Progenitor cell of endocrine pancreas (in vitro differentiated cells): ENCODE measurements at regions not wholly inside any gene's neighbourhood (a gene's known extent, or its start where the extent isn't known, plus 50 kb on each side); places are given as distances from the start of the nearest gene placed in this dataset.

Experiments
- DNase-seq: peaks from one replicate; pipeline ENCODE4 v3.0.0; 2021; ENCODE audit warnings: low spot score; ENCODE audit not compliant: unreplicated experiment
- H3K27ac Mint-ChIP-seq: 2 replicates; pipeline ENCODE4 v1.8.0; 2021; ENCODE audit warnings: mild to moderate bottlenecking, moderate library complexity, mixed read lengths
- H3K27me3 Mint-ChIP-seq: 2 replicates; pipeline ENCODE4 v1.8.0; 2021; ENCODE audit warnings: mixed read lengths
- H3K36me3 Mint-ChIP-seq: 2 replicates; pipeline ENCODE4 v1.8.0; 2022; ENCODE audit warnings: mixed read lengths; ENCODE audit not compliant: insufficient read depth
- H3K4me1 Mint-ChIP-seq: 2 replicates; pipeline ENCODE4 v1.8.0; 2021; ENCODE audit warnings: low read depth, mixed read lengths
- H3K4me3 Mint-ChIP-seq: 2 replicates; pipeline ENCODE4 v1.8.0; 2021; ENCODE audit warnings: low read depth, mild to moderate bottlenecking, moderate library complexity, mixed read lengths
- H3K9me3 Mint-ChIP-seq: 2 replicates; pipeline ENCODE4 v1.8.0; 2021; ENCODE audit warnings: low read depth, mixed read lengths
- CTCF ChIP-seq: fragments of 200-600 bp; sonication (generic); IDR thresholded peaks from one replicate; pipeline ENCODE4 v1.5.0; 2021; ENCODE audit warnings: antibody characterized with exemption, mild to moderate bottlenecking; ENCODE audit not compliant: unreplicated experiment

DNA sequence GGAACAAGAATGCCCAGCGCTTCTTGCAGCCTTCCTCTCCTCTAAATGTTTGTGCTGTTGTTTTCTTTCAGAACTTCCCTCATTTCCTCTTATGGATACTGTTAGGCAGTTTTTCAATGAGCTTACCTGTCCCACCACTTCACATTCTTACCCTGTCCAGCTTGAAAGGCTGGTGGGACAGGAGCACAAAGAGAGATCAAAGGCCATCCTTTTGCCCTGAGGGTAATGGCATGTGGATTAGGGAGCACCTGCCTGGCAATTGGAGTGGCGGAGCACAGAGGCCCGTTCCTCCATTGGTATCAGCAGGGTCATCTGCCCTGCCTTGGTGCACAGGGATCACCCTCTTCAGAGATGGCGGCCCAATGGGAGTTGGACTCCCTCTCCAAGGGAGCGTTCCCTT, 170.1 kb upstream of the UBE3A start:
- DNase-seq = no peak
- peaks cover 5% of the 10 kb centered on the region for H3K9me3 Mint-ChIP-seq
- no peak overlapping the region for H3K27ac Mint-ChIP-seq
- H3K36me3 Mint-ChIP-seq = no peaks in the 10 kb centered on the region
- no peaks in the 10 kb centered on the region for H3K27me3 Mint-ChIP-seq
- H3K4me3 Mint-ChIP-seq = no peak overlapping the region
- TF ChIP-seq CTCF = no peak
- no peaks in the 10 kb centered on the region for H3K4me1 Mint-ChIP-seq

DNA sequence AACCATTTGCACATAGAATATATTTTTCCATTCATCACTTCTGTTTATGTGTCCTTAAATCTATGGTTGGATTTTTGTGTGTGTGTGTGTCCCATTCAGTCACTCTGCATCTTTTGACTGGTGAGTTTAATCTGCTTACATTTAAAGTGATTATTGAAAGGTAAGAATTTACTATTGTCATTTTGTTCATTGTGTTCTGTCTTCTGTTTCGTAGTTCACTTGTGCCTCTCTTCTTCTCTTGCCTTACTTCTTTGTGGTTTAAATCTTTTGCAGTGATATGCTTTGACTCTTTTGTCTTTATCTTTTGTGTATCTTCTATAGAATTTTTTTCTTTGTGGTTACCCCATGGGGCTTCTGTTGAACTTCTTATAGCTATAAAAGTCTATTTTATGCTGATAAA, 166.3 kb upstream of the UBE3A start:
- Mint-ChIP-seq H3K4me1 (no peaks in the 10 kb centered on the region), H3K36me3 (no peaks in the 10 kb centered on the region), H3K9me3 (peaks cover 8% of the 10 kb centered on the region), H3K4me3 (no peak overlapping the region), H3K27ac (no peak overlapping the region), H3K27me3 (no peaks in the 10 kb centered on the region)
- no peak for TF ChIP-seq CTCF
- no peak for DNase-seq

- Mint-ChIP-seq H3K27me3 (no peaks in the 10 kb centered on the region), H3K9me3 (peaks cover 8% of the 10 kb centered on the region), H3K4me1 (no peaks in the 10 kb centered on the region), H3K4me3 (no peak overlapping the region), H3K27ac (no peak overlapping the region), H3K36me3 (no peaks in the 10 kb centered on the region)
- TF ChIP-seq CTCF = no peak
- DNase-seq = no peak
These were observed 161.9 kb upstream of the UBE3A start for GRCh38 chr15:25600751-25601150.

DNA sequence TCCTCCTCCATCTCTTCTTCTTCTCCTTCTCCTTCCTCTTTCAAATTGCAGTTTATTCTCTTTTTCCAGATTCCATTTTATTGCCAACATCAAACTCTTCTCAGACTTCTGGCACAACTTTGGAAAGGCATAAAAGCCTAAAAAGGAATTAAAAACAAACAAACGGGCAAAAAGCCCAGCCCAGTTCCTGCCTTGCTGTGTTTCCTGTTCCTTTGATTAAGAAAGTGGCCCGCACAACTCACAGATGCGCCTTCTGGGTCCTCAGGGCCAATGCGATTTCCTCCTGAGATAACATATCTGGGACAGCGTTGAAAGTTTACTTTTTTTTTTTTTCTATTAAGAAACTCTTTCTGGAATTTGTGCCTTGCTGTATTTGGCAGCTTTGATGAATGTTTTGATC, 158.7 kb upstream of the UBE3A start:
- no peaks in the 10 kb centered on the region for H3K36me3 Mint-ChIP-seq
- TF ChIP-seq CTCF = no peak
- DNase-seq = no peak
- H3K4me1 Mint-ChIP-seq = no peaks in the 10 kb centered on the region
- no peak overlapping the region for H3K27ac Mint-ChIP-seq
- H3K9me3 Mint-ChIP-seq = peaks cover 12% of the 10 kb centered on the region
- no peak overlapping the region for H3K4me3 Mint-ChIP-seq
- H3K27me3 Mint-ChIP-seq = no peaks in the 10 kb centered on the region

DNA sequence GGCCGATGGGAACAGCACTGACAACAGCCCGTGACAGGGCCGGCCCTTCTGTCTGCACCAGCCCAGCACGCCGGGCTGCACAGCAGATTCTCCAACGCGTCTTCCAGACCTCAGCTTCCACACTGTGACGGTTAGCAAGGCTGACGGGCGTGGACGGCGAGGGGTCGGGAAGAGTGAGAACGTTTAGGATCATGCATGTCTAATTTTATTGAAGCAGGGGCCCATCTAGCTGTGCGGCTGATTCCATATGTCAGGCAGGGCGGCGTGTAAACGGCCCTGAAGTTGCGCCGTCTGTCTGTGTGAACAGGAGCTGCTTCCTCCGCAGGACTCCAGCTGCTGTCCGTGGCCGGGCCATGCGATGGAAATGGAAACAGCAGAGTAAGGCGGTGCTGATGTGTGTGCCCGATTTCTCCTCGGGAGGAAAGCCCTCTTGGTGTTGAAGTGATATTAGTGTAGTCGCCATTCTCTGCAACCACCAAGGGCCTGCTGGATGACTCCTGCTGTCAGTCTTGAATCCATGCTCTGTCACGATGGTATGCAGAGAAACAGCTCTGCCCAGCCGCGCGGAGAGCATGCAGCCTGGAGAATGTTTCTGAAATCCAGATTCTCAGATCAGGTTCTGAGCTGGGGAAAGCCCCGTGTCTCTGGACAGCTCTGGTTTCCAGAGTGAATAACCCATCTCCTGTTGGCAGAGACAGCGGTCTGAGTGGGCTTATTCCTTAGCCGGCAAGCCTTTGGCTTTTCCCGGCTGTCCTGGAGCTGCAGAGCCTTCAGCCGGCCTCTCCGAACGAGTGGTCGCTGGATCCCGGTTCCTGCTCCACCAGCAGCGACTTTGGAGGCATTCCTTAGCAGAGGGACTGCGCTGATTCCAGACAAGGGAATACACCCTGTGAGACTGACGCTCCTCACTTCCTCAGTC, 158.1 kb upstream of the UBE3A start:
- no peaks in the 10 kb centered on the region for H3K36me3 Mint-ChIP-seq
- no peaks in the 10 kb centered on the region for H3K27me3 Mint-ChIP-seq
- DNase-seq = no peak

More for the DNA sequence above, 158.1 kb upstream of the UBE3A start:
- no peak for TF ChIP-seq CTCF
- H3K27ac Mint-ChIP-seq = no peak overlapping the region
- peaks cover 16% of the 10 kb centered on the region for H3K9me3 Mint-ChIP-seq
- H3K4me3 Mint-ChIP-seq = no peak overlapping the region
- no peaks in the 10 kb centered on the region for H3K4me1 Mint-ChIP-seq
